G401 (cell line): ENCODE measurements at regions not wholly inside any gene's neighbourhood (a gene's known extent, or its start where the extent isn't known, plus 50 kb on each side); places are given as distances from the start of the nearest gene placed in this dataset.

Experiments
- DNase-seq: peaks from one replicate; pipeline ENCODE4 v3.0.0-alpha.2; 2015; ENCODE audit warnings: low spot score
- in situ Hi-C: cut with HindIII; loops from 2 replicates; pipeline ENCODE4 v1.10.0; 2016; ENCODE audit warnings: low sequenced_read_pairs, mixed read lengths

DNA sequence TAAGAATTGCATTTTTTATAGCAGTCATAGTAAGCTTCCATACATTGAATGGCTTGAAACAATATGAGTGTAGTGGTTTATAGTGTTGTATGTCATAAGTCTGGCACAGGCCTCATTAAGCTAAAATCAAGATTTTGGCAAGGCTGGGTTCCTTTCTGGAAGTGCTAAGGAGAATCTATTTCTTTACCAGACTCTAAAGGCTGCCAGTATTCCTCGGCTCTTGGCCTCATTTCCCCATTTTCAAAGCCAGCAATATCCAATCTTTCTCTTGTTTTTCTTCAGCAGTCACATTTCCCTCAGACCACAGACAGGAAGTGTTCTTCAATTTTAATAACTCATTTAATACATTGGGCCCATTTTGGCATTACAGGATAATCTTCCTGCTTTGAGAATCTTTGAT lies 1155.5 kb upstream of the PABPC4L start:
- no peak for DNase-seq
- in situ Hi-C loops = no loop called here

DNA sequence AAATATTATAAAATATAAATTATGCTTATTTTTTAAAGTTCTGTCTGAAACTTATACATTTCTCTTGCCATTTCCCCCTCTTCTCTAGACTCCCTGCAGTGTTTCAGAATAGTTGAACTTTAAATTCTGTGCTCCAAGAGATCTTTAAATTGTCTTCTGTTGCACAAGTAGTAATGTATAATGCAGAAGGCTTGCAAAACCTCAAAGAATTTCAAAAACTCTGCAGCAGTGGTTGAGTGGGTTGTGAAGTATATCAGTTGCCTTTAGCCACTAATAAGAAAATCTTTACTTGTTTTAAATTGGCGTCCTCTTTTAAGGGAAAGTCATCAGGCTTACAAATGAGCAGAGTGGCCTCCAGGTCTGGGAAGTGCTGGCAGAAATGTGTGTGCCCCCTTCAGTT lies 1153.3 kb upstream of the PABPC4L start:
- in situ Hi-C loops = no loop called here
- no peak for DNase-seq

DNA sequence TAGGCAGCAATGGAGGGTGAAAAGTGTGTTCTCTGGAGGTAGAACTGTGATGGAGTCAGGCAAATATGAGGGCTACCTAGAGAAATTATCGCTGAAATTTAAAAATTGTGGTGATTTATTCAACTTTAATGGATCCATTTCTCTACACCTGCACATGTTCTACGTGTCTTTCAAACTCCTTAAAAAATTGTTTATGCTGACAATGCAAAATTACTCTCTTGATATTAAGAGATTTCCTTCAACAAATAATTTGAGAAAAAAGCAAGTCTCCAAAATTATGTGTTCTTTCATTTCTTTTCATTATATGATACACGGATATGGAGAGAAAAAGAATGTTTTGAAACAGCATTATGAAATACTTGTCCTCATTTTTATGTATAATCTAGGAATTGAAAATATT lies 1151.4 kb upstream of the PABPC4L start:
- no peak for DNase-seq
- in situ Hi-C loops = no loop called here

DNA sequence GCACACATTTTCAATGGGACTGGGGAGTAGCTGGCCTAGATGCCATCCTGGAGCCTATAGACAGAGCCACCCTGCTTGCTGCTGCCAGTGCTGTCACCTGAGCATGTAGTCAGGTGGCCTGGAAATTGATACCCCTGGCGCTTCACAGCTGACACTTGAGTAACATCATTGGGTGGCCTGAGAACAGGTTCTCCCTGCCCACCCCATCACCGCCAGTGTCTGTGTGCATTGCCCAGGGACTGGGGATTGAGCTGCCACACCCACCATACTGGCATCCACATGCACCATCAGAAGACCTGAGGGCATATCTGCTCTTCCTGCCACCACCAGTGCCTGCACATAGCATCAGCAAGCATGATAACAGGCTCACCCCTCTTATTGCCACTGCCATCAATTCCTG lies 1142.9 kb upstream of the PABPC4L start:
- no peak for DNase-seq
- in situ Hi-C loops = no loop called here

DNA sequence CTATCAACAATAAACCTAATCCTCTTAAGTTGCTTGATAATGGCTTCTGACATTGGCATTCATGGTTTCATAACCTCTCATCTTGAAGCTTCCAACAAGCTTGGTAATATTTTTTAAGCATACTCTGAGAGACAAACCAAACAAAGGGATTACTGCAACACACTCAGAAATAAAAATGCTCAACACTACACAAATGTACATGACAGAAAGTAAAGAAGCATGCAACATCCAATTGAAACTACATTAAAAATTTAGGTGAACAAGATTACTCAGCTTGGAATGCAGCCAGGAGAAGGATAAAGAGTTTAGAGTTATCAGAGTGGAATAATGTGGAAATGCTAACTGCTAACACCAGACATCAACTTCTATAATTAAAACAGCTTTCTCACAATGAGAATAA lies 1136.6 kb upstream of the PABPC4L start:
- no peak for DNase-seq

DNA sequence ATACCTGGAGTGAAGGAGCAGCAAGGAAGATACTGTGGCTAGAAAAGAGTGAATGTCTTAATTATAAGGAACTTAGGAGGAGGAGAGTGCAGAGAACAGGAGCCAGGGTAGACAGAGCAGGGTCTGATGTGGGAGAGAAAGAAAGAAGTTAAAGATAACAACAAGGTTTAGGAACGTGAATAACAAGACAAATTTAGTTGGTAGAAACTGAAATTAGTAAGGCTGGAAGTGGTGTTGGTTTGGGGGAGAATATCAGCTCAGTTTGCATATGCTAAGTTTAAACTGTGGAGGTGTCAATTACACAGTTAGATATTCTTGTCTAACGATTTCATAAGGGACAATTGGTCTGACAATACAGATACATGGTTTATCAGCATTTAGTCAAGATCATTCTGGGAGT lies 1123.7 kb upstream of the PABPC4L start:
- in situ Hi-C loops = no loop called here

More for the DNA sequence above, 1136.6 kb upstream of the PABPC4L start:
- in situ Hi-C loops = no loop called here

DNA sequence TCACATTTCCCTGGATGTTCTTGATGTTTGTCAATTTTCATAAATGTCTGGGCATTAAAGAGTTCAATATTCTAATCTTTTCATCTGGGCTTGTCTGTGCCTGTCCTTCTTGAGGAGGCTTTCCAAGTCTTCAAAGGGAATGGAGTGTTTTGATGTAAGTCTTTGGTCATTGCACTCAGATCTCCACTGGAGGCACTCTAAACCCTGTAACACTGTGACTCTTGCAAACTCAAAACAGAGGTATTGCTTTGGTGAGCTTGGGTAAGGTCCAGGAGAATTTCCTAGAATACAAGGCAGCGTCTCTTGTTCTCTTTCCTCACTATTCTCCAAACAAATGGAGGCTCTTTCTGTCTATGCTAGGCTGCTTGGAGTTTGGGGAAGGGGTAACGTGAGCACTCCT lies 1118.1 kb upstream of the PABPC4L start:
- DNase-seq = no peak
- in situ Hi-C loops = no loop called here

More for the DNA sequence above, 1123.7 kb upstream of the PABPC4L start:
- DNase-seq = no peak

DNA sequence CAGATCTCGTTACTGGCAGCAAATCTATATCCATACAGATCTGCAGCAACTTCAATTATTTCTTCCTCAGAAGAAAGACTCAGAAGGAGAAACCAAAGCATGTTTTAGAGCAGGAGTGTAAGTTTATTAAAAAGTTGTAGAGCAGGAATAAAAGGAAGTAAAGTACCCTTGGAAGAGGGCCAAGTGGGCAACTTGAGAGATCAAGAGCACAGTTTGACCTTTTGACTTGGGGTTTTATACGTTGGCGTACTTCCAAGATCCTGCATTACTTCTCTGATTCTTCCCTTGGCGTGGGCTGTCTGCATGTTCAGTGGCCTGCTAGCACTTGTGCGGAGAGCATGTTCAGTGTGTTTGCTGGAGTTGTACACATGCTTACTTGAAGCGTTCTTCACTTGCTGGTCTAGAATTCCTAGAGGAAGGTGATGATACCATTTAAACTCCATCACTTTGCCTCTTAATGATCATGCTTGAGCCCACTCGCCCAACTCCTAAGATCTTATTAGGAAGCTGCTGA lies 1114.7 kb upstream of the PABPC4L start:
- in situ Hi-C loops = no loop called here
- no peak for DNase-seq

DNA sequence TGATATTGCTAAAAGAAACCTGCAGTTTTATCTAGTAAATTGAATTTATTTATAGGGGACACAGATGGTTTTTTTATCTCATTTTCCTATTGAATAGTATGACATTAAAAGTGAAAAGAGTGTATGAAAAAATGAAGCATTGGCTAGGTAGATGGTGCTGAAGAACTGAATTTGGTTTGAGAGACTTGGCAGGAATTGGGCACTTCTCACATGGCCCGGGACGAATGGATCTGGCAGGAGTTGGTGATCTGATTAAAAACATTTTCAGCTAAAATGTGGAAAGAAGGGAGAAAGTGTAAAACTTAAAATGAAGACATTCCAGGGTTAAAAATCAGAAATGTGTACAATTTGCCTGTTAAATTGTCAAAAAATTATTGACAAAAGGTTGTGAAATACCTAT lies 1088.5 kb upstream of the PABPC4L start:
- in situ Hi-C loops = no loop called here
- no peak for DNase-seq

DNA sequence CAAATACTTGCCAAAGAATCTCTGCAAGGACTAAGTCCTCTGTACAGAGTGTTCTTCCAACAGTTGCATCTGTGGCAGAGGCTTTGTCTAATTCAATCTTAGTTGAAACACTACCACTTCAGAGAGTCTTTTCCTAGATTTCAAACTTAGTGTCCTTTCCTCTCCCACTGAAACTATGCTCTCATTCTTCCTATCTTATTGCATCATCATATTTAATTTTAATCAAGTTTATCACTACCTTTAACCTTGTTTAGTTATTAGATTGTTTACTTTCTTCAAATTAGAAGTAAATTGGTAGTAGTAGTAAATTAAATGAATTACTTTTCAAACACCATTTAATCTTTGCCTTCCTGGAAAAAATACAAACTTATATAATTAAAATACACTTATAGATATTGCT lies 1082.3 kb upstream of the PABPC4L start:
- no peak for DNase-seq
- in situ Hi-C loops = no loop called here

DNA sequence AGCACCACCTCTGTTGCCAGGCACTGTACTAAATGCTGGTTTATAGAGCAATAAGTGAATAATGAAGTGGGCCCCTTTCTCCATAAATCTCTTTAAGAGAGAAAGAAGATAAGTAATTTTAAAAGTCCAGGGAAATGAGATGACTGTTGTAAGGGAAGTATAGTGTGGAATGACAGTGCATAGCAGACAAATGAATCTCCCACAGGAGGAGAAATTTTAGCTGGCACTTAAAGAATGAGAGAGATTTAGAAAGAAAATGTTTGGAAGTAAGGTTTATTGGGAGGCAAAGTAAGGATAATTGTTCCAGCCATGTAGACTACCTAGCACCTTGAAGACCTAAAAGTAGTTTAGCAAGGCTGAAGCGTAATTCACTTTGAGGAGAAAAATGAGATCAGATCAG lies 1081.1 kb upstream of the PABPC4L start:
- no peak for DNase-seq
- in situ Hi-C loops = no loop called here

DNA sequence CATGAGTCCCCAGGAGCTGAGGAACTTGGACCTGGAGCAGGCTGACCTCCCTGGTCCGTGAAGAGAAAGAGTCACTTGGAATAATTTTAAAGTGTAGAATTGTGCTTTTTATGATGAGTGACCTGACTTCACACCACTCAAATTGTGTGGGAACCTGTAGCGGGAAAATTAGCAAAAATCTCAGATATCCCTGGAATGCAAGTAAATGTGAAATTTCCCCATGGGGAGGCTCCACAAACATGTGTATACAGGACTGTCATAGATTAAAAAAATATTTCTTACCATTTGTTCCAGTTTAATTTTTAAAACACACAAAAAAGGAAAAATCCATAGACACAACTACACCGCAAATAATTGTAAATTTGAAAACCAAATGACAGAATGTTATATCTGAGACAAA lies 1079.6 kb upstream of the PABPC4L start:
- in situ Hi-C loops = no loop called here
- no peak for DNase-seq

DNA sequence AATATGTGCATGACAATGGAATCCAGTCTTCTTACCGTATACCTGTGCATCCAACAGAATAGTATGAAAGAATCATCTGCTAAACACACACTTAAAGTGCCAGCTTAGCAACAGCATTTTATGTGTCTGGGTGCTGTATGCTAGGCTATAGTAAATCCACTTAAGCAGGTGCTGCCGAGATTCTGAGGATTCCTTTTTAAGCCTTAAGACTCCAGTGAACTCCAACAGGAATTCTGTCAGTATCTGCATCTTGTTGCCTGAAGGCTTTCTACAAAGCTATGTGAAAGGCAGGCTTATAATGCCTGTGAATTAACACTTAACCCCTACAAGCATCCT lies 1076.4 kb upstream of the PABPC4L start:
- no peak for DNase-seq
- in situ Hi-C loops = no loop called here

DNA sequence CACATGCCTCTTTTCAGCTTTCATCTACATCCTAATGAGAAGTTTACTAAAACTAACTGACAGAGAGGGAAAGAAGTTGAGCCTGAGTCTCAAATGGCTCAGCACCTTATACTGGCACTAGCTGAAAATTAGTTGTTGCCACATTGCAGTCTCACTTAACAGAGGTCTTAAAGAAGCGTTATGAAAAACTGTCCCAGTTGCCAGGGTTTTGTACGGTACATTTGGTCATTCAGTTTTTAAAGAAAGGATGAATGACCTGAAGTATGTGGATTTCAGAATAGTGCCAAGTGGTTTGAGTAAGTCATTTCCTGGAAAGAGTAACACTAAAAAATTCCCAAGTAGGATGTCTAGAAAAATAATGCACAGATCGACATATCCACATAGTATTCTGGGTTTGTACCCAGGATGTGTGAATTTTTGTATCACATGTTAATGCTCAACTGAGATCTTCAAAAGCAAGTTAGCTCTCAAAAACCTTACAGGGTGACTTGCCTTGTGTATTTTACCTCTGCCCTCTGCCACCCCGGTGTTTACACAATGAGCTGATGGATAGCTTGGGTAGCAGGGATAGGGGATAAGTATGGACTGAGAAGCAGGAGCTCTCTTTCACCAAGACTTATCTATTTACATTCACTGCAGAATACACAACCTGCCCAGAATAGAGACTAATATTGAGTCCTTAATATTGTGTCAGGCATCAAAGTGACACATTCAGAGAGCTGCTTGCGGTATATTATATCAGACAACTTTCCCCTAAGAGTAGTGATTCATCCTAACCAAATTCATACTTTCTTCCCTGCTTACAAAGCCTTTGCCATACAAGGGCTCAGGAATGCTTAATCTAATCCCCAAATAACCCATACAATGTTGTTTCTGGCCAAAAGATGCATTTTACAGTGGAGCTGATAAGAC lies 1075.7 kb upstream of the PABPC4L start:
- no peak for DNase-seq
- in situ Hi-C loops = no loop called here

DNA sequence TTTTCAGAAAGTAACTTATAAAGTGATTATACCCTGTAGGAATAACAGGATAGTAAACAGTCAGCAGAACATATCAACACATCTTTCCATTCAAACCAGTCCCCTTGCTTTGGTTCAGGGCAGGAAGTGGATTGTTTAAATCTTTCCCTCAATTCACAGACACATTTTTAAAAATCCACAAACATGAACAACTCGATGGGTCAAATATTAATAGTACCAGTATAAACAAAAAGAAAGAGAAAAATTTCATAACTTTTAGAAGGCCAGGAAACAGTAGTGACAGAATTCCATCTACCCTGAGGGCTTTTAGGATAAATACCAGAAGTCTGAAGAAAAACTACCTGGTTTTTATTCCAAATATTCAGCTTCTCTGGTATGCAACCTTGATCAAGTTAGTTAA lies 1072.8 kb upstream of the PABPC4L start:
- in situ Hi-C loops = no loop called here
- DNase-seq = no peak

DNA sequence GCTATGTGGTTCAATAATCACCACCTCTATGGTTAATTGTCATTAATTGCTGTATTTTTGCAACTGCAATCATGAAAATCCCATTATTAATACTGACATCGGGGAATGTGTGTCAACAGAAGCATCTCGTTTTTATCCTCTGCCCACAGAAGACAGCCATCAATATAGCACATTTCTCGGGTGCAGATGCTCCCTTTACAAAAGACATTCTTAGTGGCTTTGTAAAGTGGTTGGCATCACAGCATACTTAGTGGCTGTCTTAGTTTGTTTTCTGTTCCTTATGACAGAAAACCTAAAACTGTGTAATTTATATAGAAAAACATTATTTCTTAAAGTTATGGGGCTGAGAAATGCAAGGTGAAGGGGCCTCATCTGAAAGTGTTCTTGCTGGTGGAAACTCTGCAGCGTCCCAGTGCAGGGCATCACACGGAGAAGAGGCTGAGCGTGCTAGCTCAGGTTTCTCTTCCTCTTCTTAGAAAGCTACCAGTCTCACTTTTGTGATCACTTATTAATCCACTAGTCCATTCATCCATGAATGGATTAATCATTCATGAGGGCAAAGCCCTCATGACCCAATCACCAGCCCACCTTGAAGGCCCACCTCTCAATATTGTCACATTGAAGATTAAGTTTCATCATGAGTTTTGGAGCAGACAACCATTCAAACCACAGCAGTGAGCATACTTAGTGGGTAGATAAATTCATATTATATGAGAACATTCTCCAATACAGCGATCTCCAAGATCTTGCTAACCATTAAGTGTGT lies 1067.7 kb upstream of the PABPC4L start:
- in situ Hi-C loops = no loop called here
- DNase-seq = no peak

DNA sequence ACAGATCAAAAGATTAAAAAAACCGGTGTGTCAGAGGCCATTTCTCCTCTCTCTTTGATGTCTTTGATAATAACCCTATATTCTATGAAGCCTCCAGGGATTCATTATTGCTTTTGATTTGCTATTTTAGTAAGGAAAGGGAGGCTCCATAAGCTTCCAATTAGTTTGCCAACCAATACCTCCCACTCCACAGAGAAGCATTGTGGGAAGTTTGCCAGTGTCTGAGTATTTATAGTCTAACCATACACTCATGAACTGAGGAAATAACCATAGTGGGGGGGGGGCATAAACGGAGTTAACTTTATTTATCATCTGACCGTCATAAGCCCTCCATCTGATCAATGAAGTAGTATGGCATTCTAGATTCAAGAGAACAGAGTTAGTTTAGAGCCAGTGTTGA lies 1066.8 kb upstream of the PABPC4L start:
- in situ Hi-C loops = no loop called here

DNA sequence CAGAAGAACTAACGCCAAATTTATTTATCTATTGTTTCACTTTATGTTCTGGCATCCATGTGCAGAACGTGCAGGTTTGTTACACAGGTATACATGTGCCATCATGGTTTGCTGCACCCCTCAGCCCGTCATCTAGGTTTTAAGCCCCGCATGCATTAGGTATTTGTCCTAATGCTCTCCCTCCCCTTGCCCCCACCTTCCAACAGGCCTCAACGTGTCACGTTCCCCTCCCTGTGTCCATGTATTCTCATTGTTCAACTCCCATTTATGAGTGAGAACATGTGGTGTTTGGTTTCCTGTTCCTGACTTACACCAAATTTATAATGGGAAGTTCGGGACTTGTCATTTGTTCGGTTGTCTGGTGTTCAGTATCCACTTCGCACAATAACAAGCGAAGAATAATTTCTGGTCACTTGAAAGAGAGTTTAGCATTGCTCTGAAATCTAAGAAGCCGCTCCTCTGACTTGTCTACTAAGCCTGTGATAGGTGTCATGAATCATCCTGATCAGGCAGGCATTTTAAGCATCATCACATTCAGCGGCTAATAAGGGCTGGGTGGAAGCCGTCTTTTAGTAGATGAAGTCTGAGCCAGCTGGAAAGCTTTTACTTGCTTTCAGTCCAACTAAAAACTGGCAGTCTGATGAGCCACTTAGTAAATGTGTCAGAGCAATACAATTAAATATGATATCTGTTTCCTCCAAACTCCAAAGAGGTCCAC lies 1065.7 kb upstream of the PABPC4L start:
- DNase-seq = no peak
- in situ Hi-C loops = no loop called here

More for the DNA sequence above, 1066.8 kb upstream of the PABPC4L start:
- no peak for DNase-seq

DNA sequence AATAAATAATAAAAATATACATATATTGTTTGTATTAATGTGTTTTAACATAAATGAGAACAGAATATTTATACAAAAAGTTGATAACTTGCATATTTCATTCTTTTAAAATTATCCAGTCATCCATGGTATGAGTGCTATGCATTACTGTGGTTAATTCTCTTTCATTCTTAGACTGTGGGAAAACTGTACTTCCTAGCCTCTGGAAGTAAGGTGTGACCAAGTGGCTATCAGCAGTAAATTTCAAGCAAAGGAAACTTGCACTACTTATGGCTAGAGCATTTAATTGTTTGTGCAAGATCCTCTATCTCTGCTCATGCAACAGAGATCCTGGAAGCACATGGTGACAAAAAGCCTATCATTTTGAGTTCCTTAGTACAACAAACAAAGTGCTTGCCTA lies 1054.5 kb upstream of the PABPC4L start:
- in situ Hi-C loops = no loop called here
- DNase-seq = no peak

DNA sequence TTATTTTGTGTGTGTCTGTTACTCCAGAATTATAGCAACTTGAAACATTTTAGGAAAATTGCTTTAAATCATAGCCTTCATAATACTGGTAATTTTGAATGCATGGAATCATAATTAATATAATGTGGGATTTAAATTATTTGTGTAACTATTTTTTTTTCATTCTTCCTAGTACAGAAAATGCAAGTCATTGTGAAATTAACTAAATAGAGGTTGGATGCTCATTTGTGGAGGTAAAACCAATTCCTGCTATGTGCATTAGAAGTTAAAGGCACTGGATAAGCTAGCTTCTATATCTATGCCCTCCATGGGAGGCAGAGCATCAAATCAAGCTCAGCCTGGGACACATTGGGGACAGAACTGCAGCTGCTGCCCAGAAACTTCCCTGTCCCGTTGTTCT lies 1048.5 kb upstream of the PABPC4L start:
- in situ Hi-C loops = no loop called here
- no peak for DNase-seq
